ENCODE measurements at regions not wholly inside any gene's neighbourhood (a gene's known extent, or its start where the extent isn't known, plus 50 kb on each side); places are given as distances from the start of the nearest gene placed in this dataset.

- no peak for DNase-seq
Measured at GRCh38 chrX:69110116-69110530, 55.1 kb downstream of the PJA1 start.

- no peak for DNase-seq
Measured at GRCh38 chrX:69109706-69110105, 55.5 kb downstream of the PJA1 start.

GRCh38 chrX:69109036-69109663 lies 56.1 kb downstream of the PJA1 start:
- DNase-seq: no peak

GRCh38 chrX:69107747-69108401 lies 57.4 kb downstream of the PJA1 start:
- DNase-seq: no peak

- DNase-seq: no peak
Measured at GRCh38 chrX:69107231-69107739, 58.0 kb downstream of the PJA1 start.

GRCh38 chrX:69104756-69105434 lies 60.4 kb downstream of the PJA1 start:
- no peak for DNase-seq

GRCh38 chrX:69103539-69103938 lies 61.7 kb downstream of the PJA1 start:
- DNase-seq: no peak

GRCh38 chrX:69102612-69103194 lies 62.5 kb downstream of the PJA1 start:
- DNase-seq: no peak

GRCh38 chrX:69101683-69102251 lies 63.5 kb downstream of the PJA1 start:
- no peak for DNase-seq

GRCh38 chrX:69100478-69100877 lies 64.8 kb downstream of the PJA1 start:
- DNase-seq: no peak

- no peak for DNase-seq
Measured at GRCh38 chrX:69097451-69098236, 67.6 kb downstream of the PJA1 start.

GRCh38 chrX:69096963-69097362 lies 68.3 kb downstream of the PJA1 start:
- no peak for DNase-seq

- no peak for DNase-seq
Measured at GRCh38 chrX:69094977-69095669, 70.1 kb downstream of the PJA1 start.

GRCh38 chrX:69093960-69094871 lies 71.0 kb downstream of the PJA1 start:
- DNase-seq: peak; percentile 0 to 7

- no peak for DNase-seq
Measured at GRCh38 chrX:69090022-69090421, 75.2 kb downstream of the PJA1 start.

- no peak for DNase-seq
Measured at GRCh38 chrX:69089203-69089602, 76.0 kb downstream of the PJA1 start.

- no peak for DNase-seq
Measured at GRCh38 chrX:69088171-69088938, 76.9 kb downstream of the PJA1 start.

GRCh38 chrX:69085826-69086225 lies 79.4 kb downstream of the PJA1 start:
- no peak for DNase-seq

- no peak for DNase-seq
Measured at GRCh38 chrX:69085151-69085550, 80.1 kb downstream of the PJA1 start.

- no peak for DNase-seq
Measured at GRCh38 chrX:69083801-69084200, 81.5 kb downstream of the PJA1 start.
